A549 (cell line): ENCODE measurements at regions not wholly inside any gene's neighbourhood (a gene's known extent, or its start where the extent isn't known, plus 50 kb on each side); places are given as distances from the start of the nearest gene placed in this dataset.

Source experiments
- ATAC-seq, 2 experiments: fragments of 200-7000 bp in 1 of 2; fragments of >200 bp in 1 of 2; cut with Nextera tagmentation in 1 of 2; cut with Tn5 transposase in 1 of 2; 3 replicates each; pipeline versions ENCODE4 v1.8.0 to v1.9.1; 2018 to 2020; ENCODE audit warnings: mild to moderate bottlenecking in 1 of 2, moderate library complexity in 1 of 2
- CTCF ChIA-PET: fragments of 300-600 bp; sonication (Branson Sonifier 250); formaldehyde crosslinking; extraction: SDS; loops from one replicate; lab custom pipeline; 2021; ENCODE audit warnings: antibody characterized with exemption, inconsistent platforms; lab: Yijun Ruan, JAX
- POLR2A ChIA-PET: fragments of 350-600 bp; formaldehyde crosslinking; extraction: SDS; loops from one replicate; lab custom pipeline; 2021; ENCODE audit warnings: antibody characterized with exemption, inconsistent platforms; lab: Yijun Ruan, JAX
- DNase-seq, 2 experiments: peaks; one replicate each; pipeline versions ENCODE4 v3.0.0 to v3.0.0-alpha.2; 2011 to 2016; ENCODE audit warnings: low read depth in 1 of 2, low spot score in 1 of 2
- FAIRE-seq: peaks from 2 replicates; lab custom pipeline; 2011; peaks lifted over from hg19 to GRCh38; lab: Jason Lieb, UNC
- H3K27ac ChIP-seq, 2 experiments: fragments of >200 bp; sonication (Bioruptor Twin); formaldehyde crosslinking; 3 replicates each; pipeline ENCODE4 v1.5.1; 2016 to 2017
- H3K4me1 ChIP-seq: fragments of >200 bp; sonication (Bioruptor Twin); formaldehyde crosslinking; 3 replicates; pipeline ENCODE4 v1.6.1; 2016
- H3K4me2 ChIP-seq: fragments of >200 bp; sonication (Bioruptor Twin); formaldehyde crosslinking; 3 replicates; pipeline ENCODE4 v1.6.1; 2016
- H3K4me3 ChIP-seq: fragments of >200 bp; sonication (Bioruptor Twin); formaldehyde crosslinking; 3 replicates; pipeline ENCODE4 v1.5.1; 2016
- H3K9me3 ChIP-seq: fragments of >200 bp; sonication (Bioruptor Twin); formaldehyde crosslinking; 3 replicates; pipeline ENCODE4 v1.6.1; 2016
- CHD4 ChIP-seq: fragments of 200-600 bp; sonication (generic); IDR thresholded peaks from 2 replicates; pipeline ENCODE4 v1.6.1; 2016; ENCODE audit warnings: antibody characterized with exemption, mild to moderate bottlenecking, borderline replicate concordance
- EHF ChIP-seq: fragments of 250-450 bp; sonication (Bioruptor Pico); IDR thresholded peaks from 2 replicates; pipeline ENCODE4 v1.5.0; 2020; ENCODE audit warnings: mild to moderate bottlenecking
- FOSB ChIP-seq: fragments of 250-450 bp; sonication (Bioruptor Pico); IDR thresholded peaks from 2 replicates; pipeline ENCODE4 v1.5.0; 2020; ENCODE audit warnings: mild to moderate bottlenecking, moderate library complexity
- FOSL2 ChIP-seq, 2 experiments: fragments of 450-650 bp in 1 of 2; fragments of >200 bp in 1 of 2; sonication (Bioruptor Twin) in 1 of 2; formaldehyde crosslinking; IDR thresholded peaks; 2 replicates each; pipeline versions ENCODE4 v1.5.0 to v1.6.1; 2016 to 2020; ENCODE audit warnings: mild to moderate bottlenecking in 1 of 2, moderate library complexity in 1 of 2
- HDAC2 ChIP-seq: fragments of 200-600 bp; sonication (generic); IDR thresholded peaks from 2 replicates; pipeline ENCODE4 v1.6.1; 2016
- HEYL ChIP-seq: fragments of 250-450 bp; sonication (Bioruptor Pico); IDR thresholded peaks from 2 replicates; pipeline ENCODE4 v1.8.0; 2021; ENCODE audit warnings: mild to moderate bottlenecking, moderate library complexity
- HOXB13 ChIP-seq: fragments of 250-450 bp; sonication (Bioruptor Pico); IDR thresholded peaks from 2 replicates; pipeline ENCODE4 v1.5.0; 2020; ENCODE audit warnings: low read depth, mild to moderate bottlenecking, moderate library complexity
- HOXB5 ChIP-seq: fragments of 250-450 bp; sonication (Bioruptor Pico); IDR thresholded peaks from 2 replicates; pipeline ENCODE4 v1.5.0; 2020; ENCODE audit warnings: mild to moderate bottlenecking, moderate library complexity
- JUN ChIP-seq, 2 experiments: fragments of >200 bp; sonication (Bioruptor Twin); formaldehyde crosslinking; IDR thresholded peaks; 2 replicates in 1 of 2; 3 replicates in 1 of 2; pipeline ENCODE4 v1.6.1; 2016 to 2017
- JUNB ChIP-seq: fragments of >200 bp; sonication (Bioruptor Twin); formaldehyde crosslinking; IDR thresholded peaks from 2 replicates; pipeline ENCODE4 v1.6.1; 2016
- MAX ChIP-seq: IDR thresholded peaks from 2 replicates; pipeline ENCODE4 v1.6.1; 2012
- MYC ChIP-seq: IDR thresholded peaks from 2 replicates; pipeline ENCODE4 v1.6.1; 2012; ENCODE audit warnings: mild to moderate bottlenecking, inconsistent platforms, low read length, improper control_type of control experiment, borderline replicate concordance
- NFE2L2 ChIP-seq: fragments of 150-350 bp; conservative IDR thresholded peaks from 2 replicates; pipeline ENCODE4 v1.6.1; 2014; ENCODE audit warnings: low read length
- PBX3 ChIP-seq: IDR thresholded peaks from 2 replicates; pipeline ENCODE4 v1.6.1; 2012
- POLR2AphosphoS2 ChIP-seq: conservative IDR thresholded peaks from 2 replicates; pipeline ENCODE4 v1.6.1; 2012; ENCODE audit warnings: low read length, improper control_type of control experiment, inconsistent platforms
- RAD21 ChIP-seq, 2 experiments: fragments of >200 bp in 1 of 2; sonication (Bioruptor Twin) in 1 of 2; formaldehyde crosslinking in 1 of 2; IDR thresholded peaks in 1 of 2; conservative IDR thresholded peaks in 1 of 2; 2 replicates in 1 of 2; 3 replicates in 1 of 2; pipeline ENCODE4 v1.6.1; 2012 to 2018; ENCODE audit warnings: inconsistent platforms in 1 of 2
- RNF2 ChIP-seq: fragments of 200-600 bp; sonication (generic); IDR thresholded peaks from 2 replicates; pipeline ENCODE4 v1.6.1; 2016; ENCODE audit warnings: low read depth, mild to moderate bottlenecking, antibody characterized with exemption, moderate library complexity, borderline replicate concordance
- ZC3H11A ChIP-seq: fragments of 450-650 bp; IDR thresholded peaks from 2 replicates; pipeline ENCODE4 v1.6.1; 2014; ENCODE audit warnings: antibody characterized with exemption, mild to moderate bottlenecking
- WGBS: methylation state at CpG from one replicate; pipeline ENCODE4 v1.1.6; 2017; ENCODE audit errors: missing lambda C conversion rate; 5-methylcytosine and 5-hydroxymethylcytosine counted together
- TF ChIP-seq, protein P1 (sequence below): fragments of >200 bp; sonication (Bioruptor Twin); formaldehyde crosslinking; IDR thresholded peaks from 3 replicates; pipeline ENCODE4 v1.6.1; 2016
- TF ChIP-seq, protein P2 (sequence below): fragments of 250-450 bp; sonication (Bioruptor Pico); IDR thresholded peaks from 2 replicates; pipeline ENCODE4 v1.5.0; 2020; ENCODE audit warnings: low read depth, mild to moderate bottlenecking, moderate library complexity
- TF ChIP-seq, protein P3 (sequence below): IDR thresholded peaks from 2 replicates; pipeline ENCODE4 v1.6.1; 2012; ENCODE audit warnings: low read depth, borderline replicate concordance

- 32% methylated on average over 5 of the region's 5 CpGs for whole genome bisulfite sequencing
- no peaks in the 10 kb centered on the region for H3K9me3 ChIP-seq
- POLR2A ChIA-PET: no interaction called here
- H3K27ac ChIP-seq: no peak overlapping the region
- H3K4me1 ChIP-seq: no peaks in the 10 kb centered on the region
- no peak overlapping the region for H3K4me2 ChIP-seq
- H3K4me3 ChIP-seq: no peak overlapping the region
- ATAC-seq: no peak
- no peak for FAIRE-seq
- DNase-seq: no peak
- no peak for TF ChIP-seq ZC3H11A
- no peak for TF ChIP-seq HDAC2
- no peak for TF ChIP-seq PBX3
- TF ChIP-seq POLR2AphosphoS2: no peak
- no peak for TF ChIP-seq HOXB5 (CRISPR knock-in tag)
- TF ChIP-seq JUN (IDR thresholded peaks at IDR 0.05): no peak
- no peak for TF ChIP-seq JUNB
- TF ChIP-seq, protein P1, sequence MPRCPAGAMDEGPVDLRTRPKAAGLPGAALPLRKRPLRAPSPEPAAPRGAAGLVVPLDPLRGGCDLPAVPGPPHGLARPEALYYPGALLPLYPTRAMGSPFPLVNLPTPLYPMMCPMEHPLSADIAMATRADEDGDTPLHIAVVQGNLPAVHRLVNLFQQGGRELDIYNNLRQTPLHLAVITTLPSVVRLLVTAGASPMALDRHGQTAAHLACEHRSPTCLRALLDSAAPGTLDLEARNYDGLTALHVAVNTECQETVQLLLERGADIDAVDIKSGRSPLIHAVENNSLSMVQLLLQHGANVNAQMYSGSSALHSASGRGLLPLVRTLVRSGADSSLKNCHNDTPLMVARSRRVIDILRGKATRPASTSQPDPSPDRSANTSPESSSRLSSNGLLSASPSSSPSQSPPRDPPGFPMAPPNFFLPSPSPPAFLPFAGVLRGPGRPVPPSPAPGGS: no peak
- no peak for TF ChIP-seq MYC
- no peak for TF ChIP-seq FOSB (CRISPR knock-in tag)
- TF ChIP-seq, protein P2, sequence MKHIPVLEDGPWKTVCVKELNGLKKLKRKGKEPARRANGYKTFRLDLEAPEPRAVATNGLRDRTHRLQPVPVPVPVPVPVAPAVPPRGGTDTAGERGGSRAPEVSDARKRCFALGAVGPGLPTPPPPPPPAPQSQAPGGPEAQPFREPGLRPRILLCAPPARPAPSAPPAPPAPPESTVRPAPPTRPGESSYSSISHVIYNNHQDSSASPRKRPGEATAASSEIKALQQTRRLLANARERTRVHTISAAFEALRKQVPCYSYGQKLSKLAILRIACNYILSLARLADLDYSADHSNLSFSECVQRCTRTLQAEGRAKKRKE (CRISPR knock-in tag): no peak
- TF ChIP-seq RNF2: no peak
- no peak for TF ChIP-seq EHF (CRISPR knock-in tag)
- TF ChIP-seq, protein P3, sequence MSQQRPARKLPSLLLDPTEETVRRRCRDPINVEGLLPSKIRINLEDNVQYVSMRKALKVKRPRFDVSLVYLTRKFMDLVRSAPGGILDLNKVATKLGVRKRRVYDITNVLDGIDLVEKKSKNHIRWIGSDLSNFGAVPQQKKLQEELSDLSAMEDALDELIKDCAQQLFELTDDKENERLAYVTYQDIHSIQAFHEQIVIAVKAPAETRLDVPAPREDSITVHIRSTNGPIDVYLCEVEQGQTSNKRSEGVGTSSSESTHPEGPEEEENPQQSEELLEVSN: no peak
- TF ChIP-seq MAX: no peak
- TF ChIP-seq, all 56 proteins: peak for 0
- CTCF ChIA-PET: no interaction called here
These were observed 758.9 kb upstream of the MMS22L start for GRCh38 chr6:98041921-98042320.

GRCh38 chr6:98044151-98044561 is 761.1 kb upstream of the MMS22L start:
- ATAC-seq (no peak), DNase-seq (no peak), FAIRE-seq (no peak)
- Histone ChIP-seq H3K27ac (no peak overlapping the region), H3K4me2 (no peak overlapping the region), H3K4me1 (no peaks in the 10 kb centered on the region), H3K9me3 (no peaks in the 10 kb centered on the region), H3K4me3 (no peak overlapping the region)
- POLR2A ChIA-PET: no interaction called here
- CTCF ChIA-PET: no interaction called here
- 63% methylated on average over 7 of the region's 7 CpGs for WGBS
- TF ChIP-seq FOSL2 (IDR thresholded peaks at IDR 0.05) (no peak), FOSL2 (CRISPR knock-in tag; IDR thresholded peaks at IDR 0.05) (no peak), HEYL (CRISPR knock-in tag) (no peak), NFE2L2 (no peak), HOXB13 (no peak), RAD21 (conservative IDR thresholded peaks at IDR 0.05 in 1 of 2, IDR thresholded peaks at IDR 0.05 in 1 of 2) (no peak), CHD4 (no peak)
- TF ChIP-seq, protein P1: no peak
